Keratinocyte (primary cell): ENCODE measurements at regions not wholly inside any gene's neighbourhood (a gene's known extent, or its start where the extent isn't known, plus 50 kb on each side); places are given as distances from the start of the nearest gene placed in this dataset.

Source experiments
- EZH2 ChIP-seq: IDR thresholded peaks from one replicate; pipeline ENCODE4 v1.6.1; 2012; ENCODE audit warnings: inconsistent platforms, mild to moderate bottlenecking, low read length, moderate library complexity
- TF ChIP-seq, protein P1 (sequence below), 3 experiments: IDR thresholded peaks in 1 of 3; conservative IDR thresholded peaks in 1 of 3; optimal IDR thresholded peaks in 1 of 3; 2 replicates in 2 of 3; 3 replicates in 1 of 3; pipeline versions ENCODE3 to v1.5.1; 2011; ENCODE audit warnings: low read length in 3 of 3, mild to moderate bottlenecking in 3 of 3, moderate library complexity in 2 of 3, control low read depth in 1 of 3, inconsistent platforms in 1 of 3; ENCODE audit not compliant: insufficient read depth in 2 of 3; ENCODE audit errors: extremely low read depth in 1 of 3

DNA sequence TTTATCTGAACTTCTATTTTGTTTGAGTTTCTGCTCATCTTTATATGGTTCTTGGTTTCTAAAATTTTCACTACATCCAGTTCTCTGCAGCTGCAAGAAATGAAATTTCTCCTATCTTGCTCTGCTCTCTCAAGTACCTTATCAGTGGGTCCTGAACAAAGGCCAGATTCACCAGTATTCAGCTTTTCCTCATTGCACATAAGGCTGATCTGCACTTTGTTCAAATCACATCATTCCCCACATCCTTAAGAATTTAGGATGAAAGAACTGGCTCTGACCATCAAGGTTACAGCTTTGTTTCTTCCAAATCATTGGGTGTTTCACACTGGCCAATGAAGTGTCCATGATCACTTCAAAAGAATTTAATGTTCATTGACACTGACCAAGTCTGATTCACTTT lies 211.4 kb downstream of the GRIN2B start:
- TF ChIP-seq EZH2 = no peak
- TF ChIP-seq, protein P1, sequence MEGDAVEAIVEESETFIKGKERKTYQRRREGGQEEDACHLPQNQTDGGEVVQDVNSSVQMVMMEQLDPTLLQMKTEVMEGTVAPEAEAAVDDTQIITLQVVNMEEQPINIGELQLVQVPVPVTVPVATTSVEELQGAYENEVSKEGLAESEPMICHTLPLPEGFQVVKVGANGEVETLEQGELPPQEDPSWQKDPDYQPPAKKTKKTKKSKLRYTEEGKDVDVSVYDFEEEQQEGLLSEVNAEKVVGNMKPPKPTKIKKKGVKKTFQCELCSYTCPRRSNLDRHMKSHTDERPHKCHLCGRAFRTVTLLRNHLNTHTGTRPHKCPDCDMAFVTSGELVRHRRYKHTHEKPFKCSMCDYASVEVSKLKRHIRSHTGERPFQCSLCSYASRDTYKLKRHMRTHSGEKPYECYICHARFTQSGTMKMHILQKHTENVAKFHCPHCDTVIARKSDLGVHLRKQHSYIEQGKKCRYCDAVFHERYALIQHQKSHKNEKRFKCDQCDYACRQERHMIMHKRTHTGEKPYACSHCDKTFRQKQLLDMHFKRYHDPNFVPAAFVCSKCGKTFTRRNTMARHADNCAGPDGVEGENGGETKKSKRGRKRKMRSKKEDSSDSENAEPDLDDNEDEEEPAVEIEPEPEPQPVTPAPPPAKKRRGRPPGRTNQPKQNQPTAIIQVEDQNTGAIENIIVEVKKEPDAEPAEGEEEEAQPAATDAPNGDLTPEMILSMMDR (optimal IDR thresholded peaks at IDR 0.05 in 1 of 3, IDR thresholded peaks at IDR 0.05 in 1 of 3, conservative IDR thresholded peaks at IDR 0.05 in 1 of 3; ENCODE audit: extremely low read depth in 1 of 3, insufficient read depth in 2 of 3, low read length in 3 of 3) = no peak
